Colonic mucosa (tissue), 4 donors: ENCODE measurements at regions not wholly inside any gene's neighbourhood (a gene's known extent, or its start where the extent isn't known, plus 50 kb on each side); places are given as distances from the start of the nearest gene placed in this dataset.

Source experiments
- DNase-seq: peaks from one replicate; pipeline ENCODE4 v3.0.0-alpha.2; 2020
- H3K27ac ChIP-seq: fragments of 200-600 bp; one replicate; pipeline ENCODE4 v1.8.0; 2021
- H3K27me3 ChIP-seq: fragments of 200-600 bp; one replicate; pipeline ENCODE4 v1.8.0; 2021
- H3K36me3 ChIP-seq: fragments of 200-600 bp; one replicate; pipeline ENCODE4 v1.8.0; 2021
- H3K4me1 ChIP-seq: fragments of 200-600 bp; one replicate; pipeline ENCODE4 v1.8.0; 2021; ENCODE audit warnings: mild to moderate bottlenecking
- H3K4me3 ChIP-seq: fragments of 200-600 bp; one replicate; pipeline ENCODE4 v1.8.0; 2021
- H3K9ac ChIP-seq, 2 donors: one replicate each; pipeline ENCODE4 v1.7.0; 2013; ENCODE audit warnings: control low read depth in 2 of 2, low read depth in 2 of 2, low read length in 2 of 2
- H3K9me3 ChIP-seq: fragments of 200-600 bp; one replicate; pipeline ENCODE4 v1.8.0; 2021
- intact Hi-C: fragments of 100-400 bp; cut with DNase I; formaldehyde crosslinking; loops from one replicate; pipeline ENCODE4 v1.14.1; 2022
- TF ChIP-seq, protein P1 (sequence below): fragments of 200-600 bp; IDR thresholded peaks from one replicate; pipeline ENCODE4 v1.8.0; 2022; ENCODE audit warnings: antibody characterized with exemption, mild to moderate bottlenecking
- donor health status: healthy.
- donor health status: DM: no; HTN: no; CAD: no.
- donor health status: DM: no; HTN: no; CAD: no.

DNA sequence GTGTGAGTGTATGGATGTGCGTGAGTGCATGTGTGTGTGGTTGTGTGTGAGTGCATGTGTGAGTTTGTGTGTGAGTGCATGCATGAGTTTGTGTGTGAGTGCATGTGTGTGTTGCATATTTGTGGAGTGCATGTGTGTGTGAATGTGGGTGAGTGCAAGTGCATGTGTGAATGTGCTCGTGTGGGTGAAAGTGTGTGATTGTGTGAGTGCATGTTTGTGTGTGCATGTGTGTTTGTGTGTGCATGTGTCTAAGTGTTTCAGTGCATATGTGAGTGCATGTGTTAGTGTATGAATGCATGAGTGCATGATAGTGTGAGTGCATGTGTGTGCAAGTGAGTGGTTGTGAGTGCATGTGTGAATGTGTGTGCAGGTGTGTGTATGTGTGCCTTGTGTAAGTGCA is 343.4 kb upstream of the SALL3 start:
- H3K27ac ChIP-seq = no peak overlapping the region
- DNase-seq = no peak
- H3K9ac ChIP-seq = no peak overlapping the region
- H3K27me3 ChIP-seq = no peaks in the 10 kb centered on the region
- H3K9me3 ChIP-seq = no peaks in the 10 kb centered on the region
- no peak overlapping the region for H3K4me3 ChIP-seq
- H3K4me1 ChIP-seq = no peaks in the 10 kb centered on the region
- TF ChIP-seq, protein P1, sequence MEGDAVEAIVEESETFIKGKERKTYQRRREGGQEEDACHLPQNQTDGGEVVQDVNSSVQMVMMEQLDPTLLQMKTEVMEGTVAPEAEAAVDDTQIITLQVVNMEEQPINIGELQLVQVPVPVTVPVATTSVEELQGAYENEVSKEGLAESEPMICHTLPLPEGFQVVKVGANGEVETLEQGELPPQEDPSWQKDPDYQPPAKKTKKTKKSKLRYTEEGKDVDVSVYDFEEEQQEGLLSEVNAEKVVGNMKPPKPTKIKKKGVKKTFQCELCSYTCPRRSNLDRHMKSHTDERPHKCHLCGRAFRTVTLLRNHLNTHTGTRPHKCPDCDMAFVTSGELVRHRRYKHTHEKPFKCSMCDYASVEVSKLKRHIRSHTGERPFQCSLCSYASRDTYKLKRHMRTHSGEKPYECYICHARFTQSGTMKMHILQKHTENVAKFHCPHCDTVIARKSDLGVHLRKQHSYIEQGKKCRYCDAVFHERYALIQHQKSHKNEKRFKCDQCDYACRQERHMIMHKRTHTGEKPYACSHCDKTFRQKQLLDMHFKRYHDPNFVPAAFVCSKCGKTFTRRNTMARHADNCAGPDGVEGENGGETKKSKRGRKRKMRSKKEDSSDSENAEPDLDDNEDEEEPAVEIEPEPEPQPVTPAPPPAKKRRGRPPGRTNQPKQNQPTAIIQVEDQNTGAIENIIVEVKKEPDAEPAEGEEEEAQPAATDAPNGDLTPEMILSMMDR = no peak
- no peaks in the 10 kb centered on the region for H3K36me3 ChIP-seq
- intact Hi-C loops = no loop called here

DNA sequence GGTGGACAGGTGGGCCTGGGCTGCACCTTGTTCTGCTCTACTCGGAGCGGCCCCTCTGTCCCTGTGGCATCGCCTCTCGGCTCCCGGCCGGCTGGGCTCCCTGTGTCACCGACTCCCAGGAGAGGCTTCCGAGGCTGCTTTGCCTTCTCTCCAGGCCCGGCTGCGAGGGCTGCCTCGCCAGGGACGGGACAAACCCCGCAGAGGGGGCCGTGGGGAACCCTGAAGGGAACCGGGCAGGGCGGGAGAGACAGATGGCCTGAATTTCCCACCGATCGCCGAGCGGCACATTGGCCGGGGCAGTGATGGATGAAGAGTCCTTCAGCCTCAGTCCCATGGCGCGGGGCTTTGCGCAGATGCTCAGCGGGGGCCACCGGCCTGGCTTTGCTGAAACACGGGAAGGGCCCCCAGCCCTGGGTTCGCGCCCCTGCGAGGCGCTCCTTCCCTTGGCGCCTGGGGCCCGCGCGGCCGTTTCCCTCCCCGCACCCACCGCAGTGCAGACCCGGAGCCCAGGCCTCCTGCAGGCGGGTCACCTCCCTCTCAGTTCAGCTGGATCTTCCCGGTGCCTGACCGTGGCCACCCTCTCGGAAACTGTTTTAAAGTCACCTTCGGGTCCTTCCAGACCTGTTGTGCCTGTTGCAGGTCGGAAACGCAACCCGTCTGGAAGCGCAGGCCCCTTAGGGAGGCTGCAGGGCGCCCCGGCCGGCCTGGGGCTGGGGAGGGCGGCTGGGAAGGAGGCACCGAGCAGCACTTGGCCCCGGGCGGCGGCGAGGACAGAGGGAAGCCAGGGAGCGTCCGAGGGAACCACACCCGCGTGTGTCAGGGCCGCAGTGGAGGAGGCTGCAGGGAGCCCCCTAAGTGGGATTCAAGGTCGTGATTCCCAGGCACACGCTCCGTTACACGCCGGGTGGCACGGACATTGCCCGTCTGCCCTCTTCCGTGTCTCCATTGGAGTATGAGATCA is 341.9 kb upstream of the SALL3 start:
- TF ChIP-seq, protein P1 = no peak
- no peaks in the 10 kb centered on the region for H3K4me1 ChIP-seq
- DNase-seq = no peak
- H3K9me3 ChIP-seq = no peaks in the 10 kb centered on the region
- H3K36me3 ChIP-seq = no peaks in the 10 kb centered on the region
- H3K27me3 ChIP-seq = no peaks in the 10 kb centered on the region
- H3K9ac ChIP-seq = no peak overlapping the region
- H3K27ac ChIP-seq = no peak overlapping the region
- intact Hi-C loops = no loop called here
- H3K4me3 ChIP-seq = no peak overlapping the region

DNA sequence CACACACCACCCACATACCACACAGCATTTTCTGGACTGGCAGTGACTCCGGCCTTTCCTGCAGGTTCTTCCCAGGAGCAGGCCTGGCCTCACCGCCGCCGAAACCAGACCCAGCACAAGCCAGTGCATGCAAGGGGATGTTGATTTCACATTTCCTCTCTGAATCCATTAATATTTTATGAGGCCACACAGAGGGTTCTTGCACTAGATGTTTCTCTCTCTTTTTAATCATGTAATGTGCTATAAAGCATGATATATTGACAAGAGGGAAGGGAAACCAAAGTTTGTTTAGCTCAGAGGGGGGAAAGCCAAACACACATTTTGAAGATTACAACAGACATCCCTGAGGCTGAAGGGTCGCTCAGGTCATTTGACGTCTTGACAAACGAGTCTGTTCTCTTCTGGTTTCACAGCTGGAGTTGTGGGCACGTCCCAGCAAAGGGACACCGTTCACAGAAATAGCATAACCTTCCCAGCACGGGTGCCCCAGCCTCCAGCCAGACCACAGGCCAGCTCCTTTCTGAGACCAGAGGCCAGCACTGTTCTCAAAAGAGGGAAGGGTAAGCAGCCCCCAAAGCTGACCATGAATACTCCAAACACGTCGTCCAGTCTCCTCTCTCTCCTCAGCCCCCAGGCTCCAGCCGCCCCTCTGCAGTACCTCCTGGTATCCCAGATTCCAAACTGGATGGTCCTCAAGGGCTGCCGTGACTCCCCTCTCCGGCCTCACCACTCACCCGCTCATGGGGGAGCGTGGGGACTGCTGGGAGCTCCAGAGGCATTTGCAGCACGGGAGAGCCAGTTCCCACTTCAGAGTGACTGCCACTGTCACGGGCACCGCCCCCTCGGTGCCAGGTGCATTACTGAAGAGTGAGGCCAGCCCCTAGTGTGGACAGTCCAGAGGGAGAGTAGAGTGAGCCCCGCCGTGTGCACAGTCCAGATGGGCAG is 340.3 kb upstream of the SALL3 start:
- no peak overlapping the region for H3K9ac ChIP-seq
- H3K4me1 ChIP-seq = no peaks in the 10 kb centered on the region
- intact Hi-C loops = no loop called here
- no peaks in the 10 kb centered on the region for H3K9me3 ChIP-seq
- DNase-seq = no peak
- H3K27me3 ChIP-seq = no peaks in the 10 kb centered on the region
- no peaks in the 10 kb centered on the region for H3K36me3 ChIP-seq
- no peak overlapping the region for H3K4me3 ChIP-seq
- no peak overlapping the region for H3K27ac ChIP-seq
- TF ChIP-seq, protein P1 = no peak

DNA sequence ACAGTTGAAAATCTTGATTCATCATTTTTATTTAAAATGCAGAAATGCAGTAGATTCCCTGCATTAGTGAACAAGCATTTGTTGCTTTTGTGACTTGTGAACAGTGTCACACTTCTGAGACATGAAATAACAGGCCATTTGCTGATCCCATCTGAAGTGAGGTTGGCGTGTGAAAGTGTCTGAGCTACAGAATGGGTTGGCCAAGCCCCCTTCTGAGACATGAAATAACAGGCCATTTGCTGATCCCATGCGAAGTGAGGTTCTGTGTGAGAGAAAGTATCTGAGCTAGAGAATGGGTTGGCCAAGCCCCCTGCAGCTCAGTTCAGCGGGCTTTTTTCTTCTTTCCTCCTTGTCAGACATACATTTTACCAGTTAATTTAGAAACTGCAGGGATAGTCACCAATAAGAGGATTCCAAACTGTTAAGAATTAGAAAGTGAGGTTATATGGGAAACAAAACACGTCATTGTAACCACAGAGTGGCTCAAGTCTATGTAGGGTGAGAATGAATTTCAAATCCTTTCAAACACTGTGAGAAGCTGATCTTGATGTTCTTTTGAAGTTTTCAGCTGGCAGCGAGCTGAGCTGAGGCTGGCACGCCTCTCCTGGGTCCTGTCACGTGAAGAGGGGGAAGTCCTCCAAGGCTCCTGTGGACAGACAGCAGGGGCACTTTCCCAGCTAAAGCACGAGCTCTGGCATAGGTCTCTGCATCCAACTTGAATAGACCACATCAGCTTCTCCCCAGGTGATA is 339.2 kb upstream of the SALL3 start:
- Histone ChIP-seq H3K4me1 (no peaks in the 10 kb centered on the region), H3K9ac (no peak overlapping the region), H3K9me3 (no peaks in the 10 kb centered on the region), H3K27me3 (no peaks in the 10 kb centered on the region), H3K4me3 (no peak overlapping the region), H3K27ac (no peak overlapping the region), H3K36me3 (no peaks in the 10 kb centered on the region)
- intact Hi-C loops = no loop called here
- no peak for DNase-seq
- TF ChIP-seq, protein P1 = no peak

DNA sequence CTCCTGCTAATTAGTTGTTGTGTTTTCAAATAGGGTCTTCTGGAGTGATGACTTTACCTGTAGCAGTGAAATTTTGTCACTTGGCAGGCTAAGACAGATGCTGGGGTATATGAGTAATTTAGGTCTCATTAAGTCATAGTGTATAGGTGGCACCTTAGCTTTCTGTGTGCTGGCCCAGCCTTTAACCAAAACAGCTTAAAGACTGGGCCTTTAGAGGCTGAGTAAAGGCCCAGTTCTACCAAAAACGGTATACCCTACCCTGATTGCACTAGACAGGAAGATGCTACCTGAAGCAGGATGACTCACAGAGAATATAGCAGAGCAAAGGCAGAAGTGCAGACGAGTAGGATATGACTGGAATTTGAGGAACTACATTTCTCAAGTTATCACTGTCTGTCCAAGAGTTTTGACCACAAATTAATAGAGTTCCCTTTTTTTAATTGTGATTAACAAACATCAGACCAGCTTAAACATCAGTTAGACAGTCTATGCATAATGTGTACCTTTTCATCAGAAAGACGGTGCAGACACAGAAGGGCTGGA is 337.9 kb upstream of the SALL3 start:
- TF ChIP-seq, protein P1 = no peak
- no peaks in the 10 kb centered on the region for H3K9me3 ChIP-seq

More for the DNA sequence above, 337.9 kb upstream of the SALL3 start:
- intact Hi-C loops = no loop called here
- no peaks in the 10 kb centered on the region for H3K4me1 ChIP-seq
- H3K27ac ChIP-seq = no peak overlapping the region
- H3K9ac ChIP-seq = no peak overlapping the region
- H3K4me3 ChIP-seq = no peak overlapping the region
- no peaks in the 10 kb centered on the region for H3K36me3 ChIP-seq
- H3K27me3 ChIP-seq = no peaks in the 10 kb centered on the region
- no peak for DNase-seq
